Thyroid gland (tissue), 4 donors: ENCODE measurements at regions not wholly inside any gene's neighbourhood (a gene's known extent, or its start where the extent isn't known, plus 50 kb on each side); places are given as distances from the start of the nearest gene placed in this dataset.

Experiments
- DNase-seq, 2 donors: peaks; one replicate each; pipeline ENCODE4 v3.0.0-alpha.2; 2019
- H3K27ac ChIP-seq, 3 donors: fragments of 200-600 bp; sonication (generic); 1 replicate in 2 of 3; 2 replicates in 1 of 3; pipeline ENCODE4 v1.5.1; 2016 to 2019; ENCODE audit warnings: mild to moderate bottlenecking in 1 of 3, moderate library complexity in 1 of 3
- H3K27me3 ChIP-seq: fragments of 200-600 bp; sonication (generic); one replicate; pipeline ENCODE4 v1.5.1; 2019
- H3K36me3 ChIP-seq, 2 donors: fragments of 200-600 bp; sonication (generic); one replicate each; pipeline ENCODE4 v1.5.1; 2016 to 2019
- H3K4me1 ChIP-seq, 2 donors: fragments of 200-600 bp; sonication (generic); one replicate each; pipeline ENCODE4 v1.5.1; 2017 to 2019
- H3K4me3 ChIP-seq, 3 donors: fragments of 200-600 bp; sonication (generic); replicated peaks in 1 of 3; 1 replicate in 2 of 3; 2 replicates in 1 of 3; pipeline ENCODE4 v1.5.1; 2016; ENCODE audit warnings: mild to moderate bottlenecking in 1 of 3
- H3K9me3 ChIP-seq: fragments of 200-600 bp; sonication (generic); one replicate; pipeline ENCODE4 v1.5.1; 2017
- POLR2A ChIP-seq, 2 donors: fragments of 450-650 bp; IDR thresholded peaks; one replicate each; pipeline ENCODE4 v1.6.1; 2017; ENCODE audit warnings: antibody characterized with exemption in 2 of 2, mild to moderate bottlenecking in 2 of 2, moderate library complexity in 1 of 2
- WGBS, 2 donors: methylation state at CpG; one replicate each; pipeline ENCODE4 v1.1.5; 2017; 5-methylcytosine and 5-hydroxymethylcytosine counted together
- intact Hi-C: fragments of 100-400 bp; cut with DNase I; formaldehyde crosslinking; loops from one replicate; pipeline ENCODE4 v1.15.1; 2023
- TF ChIP-seq, protein P1 (sequence below), 6 experiments: fragments of 200-600 bp in 3 of 6; fragments of 450-650 bp in 3 of 6; sonication (generic) in 3 of 6; IDR thresholded peaks; one replicate each; pipeline ENCODE4 v1.5.1; 2016 to 2019; ENCODE audit warnings: antibody characterized with exemption in 6 of 6, mild to moderate bottlenecking in 2 of 6, inconsistent platforms in 1 of 6, moderate library complexity in 1 of 6

DNA sequence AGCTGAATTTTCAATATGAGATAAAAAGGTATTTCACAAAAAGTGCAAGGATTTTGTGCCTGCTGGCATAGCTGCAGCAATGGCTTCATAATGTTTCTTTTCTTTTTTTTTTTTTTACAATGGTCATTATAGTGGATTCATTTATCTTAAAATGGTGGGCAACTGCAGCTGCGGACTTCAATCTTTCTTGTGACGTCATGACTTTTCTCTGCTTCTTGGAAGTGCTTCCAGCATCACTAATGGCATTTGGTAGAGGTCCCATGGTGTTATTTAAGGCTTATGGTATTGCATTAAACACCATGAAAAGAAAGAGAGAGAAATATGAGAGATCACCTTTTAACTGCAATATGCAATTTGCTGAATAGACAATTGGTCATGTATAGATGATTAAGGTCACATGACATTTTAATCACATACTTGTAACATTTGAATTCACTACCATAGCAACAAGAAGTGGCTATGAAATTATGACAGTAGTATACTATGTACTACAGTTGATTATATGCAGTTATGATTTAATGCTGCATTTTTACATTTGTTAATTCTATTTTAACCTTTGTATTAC lies 684.0 kb upstream of the AADAT start:
- Histone ChIP-seq H3K4me3 (no peak overlapping the region), H3K36me3 (no peaks in the 10 kb centered on the region), H3K9me3 (no peaks in the 10 kb centered on the region), H3K27me3 (no peaks in the 10 kb centered on the region), H3K4me1 (no peaks in the 10 kb centered on the region), H3K27ac (no peak overlapping the region)
- DNase-seq: no peak
- no peak for TF ChIP-seq POLR2A (IDR thresholded peaks at IDR 0.05)
- TF ChIP-seq, protein P1, sequence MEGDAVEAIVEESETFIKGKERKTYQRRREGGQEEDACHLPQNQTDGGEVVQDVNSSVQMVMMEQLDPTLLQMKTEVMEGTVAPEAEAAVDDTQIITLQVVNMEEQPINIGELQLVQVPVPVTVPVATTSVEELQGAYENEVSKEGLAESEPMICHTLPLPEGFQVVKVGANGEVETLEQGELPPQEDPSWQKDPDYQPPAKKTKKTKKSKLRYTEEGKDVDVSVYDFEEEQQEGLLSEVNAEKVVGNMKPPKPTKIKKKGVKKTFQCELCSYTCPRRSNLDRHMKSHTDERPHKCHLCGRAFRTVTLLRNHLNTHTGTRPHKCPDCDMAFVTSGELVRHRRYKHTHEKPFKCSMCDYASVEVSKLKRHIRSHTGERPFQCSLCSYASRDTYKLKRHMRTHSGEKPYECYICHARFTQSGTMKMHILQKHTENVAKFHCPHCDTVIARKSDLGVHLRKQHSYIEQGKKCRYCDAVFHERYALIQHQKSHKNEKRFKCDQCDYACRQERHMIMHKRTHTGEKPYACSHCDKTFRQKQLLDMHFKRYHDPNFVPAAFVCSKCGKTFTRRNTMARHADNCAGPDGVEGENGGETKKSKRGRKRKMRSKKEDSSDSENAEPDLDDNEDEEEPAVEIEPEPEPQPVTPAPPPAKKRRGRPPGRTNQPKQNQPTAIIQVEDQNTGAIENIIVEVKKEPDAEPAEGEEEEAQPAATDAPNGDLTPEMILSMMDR (IDR thresholded peaks at IDR 0.05): no peak
- intact Hi-C loops: no loop called here
- WGBS, 2 donors: 81 to 83% methylated on average over 2 of the region's 2 CpGs

DNA sequence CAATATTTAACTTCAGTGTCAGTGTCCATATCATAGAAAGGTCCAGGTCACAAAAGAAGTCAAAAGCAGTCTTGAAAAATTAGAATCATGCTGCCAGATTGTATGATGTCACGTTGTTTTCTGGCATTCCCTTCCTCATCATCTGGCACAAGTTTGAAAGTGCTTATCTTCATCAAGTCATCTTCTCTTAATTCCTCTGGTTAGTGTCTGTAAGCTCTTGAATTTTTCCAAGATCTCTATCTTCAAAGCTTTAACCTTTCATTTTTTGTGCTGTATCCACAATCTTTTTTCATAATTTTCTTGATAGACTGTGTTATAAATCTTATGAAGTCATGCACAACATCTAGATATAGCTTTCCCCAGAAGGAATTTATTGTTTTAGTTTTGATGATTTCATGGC lies 682.7 kb upstream of the AADAT start:
- H3K4me3 ChIP-seq: no peak overlapping the region
- intact Hi-C loops: no loop called here
- H3K27me3 ChIP-seq: no peaks in the 10 kb centered on the region
- H3K36me3 ChIP-seq: no peaks in the 10 kb centered on the region
- WGBS, 2 donors: 67 to 72% methylated on average over 1 of the region's 1 CpG
- no peaks in the 10 kb centered on the region for H3K9me3 ChIP-seq
- TF ChIP-seq POLR2A (IDR thresholded peaks at IDR 0.05): no peak
- TF ChIP-seq, protein P1 (IDR thresholded peaks at IDR 0.05): no peak
- no peak overlapping the region for H3K27ac ChIP-seq
- no peaks in the 10 kb centered on the region for H3K4me1 ChIP-seq
- no peak for DNase-seq

DNA sequence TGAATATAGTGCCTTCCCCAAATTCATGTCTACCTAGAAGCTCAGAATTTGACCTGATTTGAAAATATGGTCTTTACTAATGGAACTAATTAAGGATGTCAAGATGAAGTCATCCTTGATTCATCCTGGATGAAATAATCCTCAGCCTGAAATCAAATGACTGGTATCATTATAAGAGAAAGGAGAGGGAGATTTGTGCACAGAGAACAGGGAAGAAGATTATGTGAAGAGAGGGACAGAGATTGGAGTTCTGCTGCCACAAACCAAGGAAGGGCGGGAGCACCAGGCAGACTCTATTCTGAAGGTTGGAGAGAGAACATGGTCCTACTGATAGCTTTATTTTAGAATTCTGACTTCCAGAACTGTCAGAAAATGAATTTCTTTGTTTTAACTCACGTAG lies 680.9 kb upstream of the AADAT start:
- Histone ChIP-seq H3K36me3 (no peaks in the 10 kb centered on the region), H3K9me3 (no peaks in the 10 kb centered on the region), H3K4me1 (no peaks in the 10 kb centered on the region), H3K27me3 (no peaks in the 10 kb centered on the region), H3K27ac (no peak overlapping the region), H3K4me3 (no peak overlapping the region)
- intact Hi-C loops: no loop called here
- WGBS, 2 donors: 74 to 80% methylated on average over 2 of the region's 2 CpGs
- TF ChIP-seq POLR2A (IDR thresholded peaks at IDR 0.05): no peak
- TF ChIP-seq, protein P1 (IDR thresholded peaks at IDR 0.05): no peak
- DNase-seq: no peak

DNA sequence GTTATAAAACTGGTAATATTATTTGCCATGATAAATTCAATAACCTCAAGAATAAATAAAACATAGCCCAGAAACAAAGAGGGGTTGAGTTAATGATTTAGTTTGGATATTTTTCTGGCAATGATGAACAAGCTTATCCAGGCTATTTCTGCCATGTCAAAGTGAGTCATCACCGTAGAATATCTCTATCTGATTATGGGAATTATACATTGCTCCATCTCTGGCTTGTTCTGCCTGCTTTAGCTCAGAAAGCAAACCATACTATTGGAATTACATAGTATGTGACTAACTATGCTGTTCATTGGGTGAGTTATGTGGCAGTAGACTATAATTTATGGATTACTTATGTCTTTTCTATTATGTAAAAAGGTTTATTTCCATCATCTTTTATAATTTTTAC lies 680.1 kb upstream of the AADAT start:
- 68 to 81% methylated on average over 1 of the region's 1 CpG for WGBS, 2 donors
- H3K4me1 ChIP-seq: no peaks in the 10 kb centered on the region
- no peak for DNase-seq
- no peak overlapping the region for H3K4me3 ChIP-seq
- TF ChIP-seq, protein P1 (IDR thresholded peaks at IDR 0.05): no peak
- TF ChIP-seq POLR2A (IDR thresholded peaks at IDR 0.05): no peak
- no peaks in the 10 kb centered on the region for H3K9me3 ChIP-seq
- H3K27me3 ChIP-seq: no peaks in the 10 kb centered on the region
- H3K36me3 ChIP-seq: no peaks in the 10 kb centered on the region
- no peak overlapping the region for H3K27ac ChIP-seq
- intact Hi-C loops: no loop called here

DNA sequence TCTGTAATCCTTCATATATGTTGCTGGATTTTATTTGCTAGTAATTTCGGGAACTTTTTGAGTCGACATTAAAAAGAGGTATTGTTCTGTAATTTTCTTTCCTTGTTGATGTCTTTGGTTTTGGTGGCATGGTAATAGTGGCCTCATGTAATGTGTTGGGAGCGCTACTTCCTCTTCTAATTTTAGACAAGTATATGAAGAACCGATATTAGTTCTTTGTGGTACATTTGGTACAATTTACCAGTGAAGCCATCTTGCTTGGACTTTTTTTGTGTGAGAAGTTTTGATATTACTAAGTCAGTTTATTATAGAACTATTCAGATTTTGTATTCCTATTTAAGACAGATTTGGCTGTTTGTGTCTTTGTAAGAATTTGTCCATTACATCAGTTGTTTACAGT lies 669.2 kb upstream of the AADAT start:
- no peaks in the 10 kb centered on the region for H3K9me3 ChIP-seq
- TF ChIP-seq POLR2A (IDR thresholded peaks at IDR 0.05): no peak
- TF ChIP-seq, protein P1 (IDR thresholded peaks at IDR 0.05): no peak
- DNase-seq: no peak
- intact Hi-C loops: no loop called here
- H3K4me1 ChIP-seq: no peaks in the 10 kb centered on the region
- no peaks in the 10 kb centered on the region for H3K36me3 ChIP-seq
- 91 to 92% methylated on average over 4 of the region's 4 CpGs for WGBS, 2 donors
- no peaks in the 10 kb centered on the region for H3K27me3 ChIP-seq
- H3K4me3 ChIP-seq: no peak overlapping the region
- no peak overlapping the region for H3K27ac ChIP-seq
